Astrocyte of the spinal cord (primary cell): ENCODE measurements at regions not wholly inside any gene's neighbourhood (a gene's known extent, or its start where the extent isn't known, plus 50 kb on each side); places are given as distances from the start of the nearest gene placed in this dataset.

Source experiments
- DNase-seq: peaks from one replicate; pipeline ENCODE4 v3.0.0; 2011; ENCODE audit warnings: low read depth, low spot score
- H3K4me3 ChIP-seq: 2 replicates; pipeline ENCODE4 v1.5.1; 2011; ENCODE audit warnings: low read depth, mild to moderate bottlenecking, low read length, moderate library complexity
- in situ Hi-C: cut with HindIII; loops from 2 replicates; pipeline ENCODE4 v1.10.0; 2017; ENCODE audit warnings: low sequenced_read_pairs
- TF ChIP-seq, protein P1 (sequence below): IDR thresholded peaks from 2 replicates; pipeline ENCODE4 v1.5.1; 2012; ENCODE audit warnings: low read depth, mild to moderate bottlenecking, low read length, inconsistent platforms

DNA sequence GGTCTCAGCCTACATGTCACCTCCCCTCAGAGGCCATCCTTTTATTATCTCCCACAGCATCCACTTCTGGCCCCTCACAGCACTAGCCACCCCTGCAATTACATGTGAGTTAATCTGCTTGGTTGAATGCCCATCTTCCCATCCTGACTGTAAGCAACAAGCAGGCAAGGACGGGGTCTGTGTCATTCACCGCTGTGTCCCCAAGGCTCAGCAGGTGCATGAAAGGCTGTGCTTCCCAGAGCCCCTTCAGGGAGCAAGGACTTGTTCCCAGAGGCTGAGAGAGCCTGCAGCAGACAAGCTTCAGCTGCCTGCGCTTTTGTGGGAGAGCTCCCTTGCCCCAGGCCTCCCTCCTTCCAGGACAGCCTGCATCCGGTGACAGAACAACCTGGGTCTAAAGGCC is 172.7 kb upstream of the GSC start:
- H3K4me3 ChIP-seq: no peak overlapping the region
- in situ Hi-C loops: no loop called here
- DNase-seq: no peak
- TF ChIP-seq, protein P1, sequence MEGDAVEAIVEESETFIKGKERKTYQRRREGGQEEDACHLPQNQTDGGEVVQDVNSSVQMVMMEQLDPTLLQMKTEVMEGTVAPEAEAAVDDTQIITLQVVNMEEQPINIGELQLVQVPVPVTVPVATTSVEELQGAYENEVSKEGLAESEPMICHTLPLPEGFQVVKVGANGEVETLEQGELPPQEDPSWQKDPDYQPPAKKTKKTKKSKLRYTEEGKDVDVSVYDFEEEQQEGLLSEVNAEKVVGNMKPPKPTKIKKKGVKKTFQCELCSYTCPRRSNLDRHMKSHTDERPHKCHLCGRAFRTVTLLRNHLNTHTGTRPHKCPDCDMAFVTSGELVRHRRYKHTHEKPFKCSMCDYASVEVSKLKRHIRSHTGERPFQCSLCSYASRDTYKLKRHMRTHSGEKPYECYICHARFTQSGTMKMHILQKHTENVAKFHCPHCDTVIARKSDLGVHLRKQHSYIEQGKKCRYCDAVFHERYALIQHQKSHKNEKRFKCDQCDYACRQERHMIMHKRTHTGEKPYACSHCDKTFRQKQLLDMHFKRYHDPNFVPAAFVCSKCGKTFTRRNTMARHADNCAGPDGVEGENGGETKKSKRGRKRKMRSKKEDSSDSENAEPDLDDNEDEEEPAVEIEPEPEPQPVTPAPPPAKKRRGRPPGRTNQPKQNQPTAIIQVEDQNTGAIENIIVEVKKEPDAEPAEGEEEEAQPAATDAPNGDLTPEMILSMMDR: no peak

DNA sequence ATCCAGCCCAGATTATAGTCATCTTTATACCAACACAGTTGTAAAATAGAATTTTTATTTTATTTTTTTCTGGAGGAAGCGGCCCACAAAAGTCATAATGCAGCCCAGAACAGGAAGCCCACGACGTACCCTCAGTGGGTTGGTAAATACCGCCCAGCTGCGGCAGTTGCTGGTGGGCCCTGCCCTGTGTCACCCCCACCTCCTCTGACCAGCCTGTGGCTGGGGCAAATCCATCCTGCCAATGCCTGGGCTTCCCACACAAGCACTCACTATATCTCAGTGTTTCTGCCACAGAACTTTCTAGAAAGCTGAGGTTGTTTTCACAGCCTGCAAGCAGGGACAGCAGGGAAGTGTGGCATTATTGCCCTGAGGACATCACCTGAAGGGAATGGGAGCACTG is 171.4 kb upstream of the GSC start:
- no peak overlapping the region for H3K4me3 ChIP-seq
- DNase-seq: no peak
- in situ Hi-C loops: no loop called here
- TF ChIP-seq, protein P1: no peak

DNA sequence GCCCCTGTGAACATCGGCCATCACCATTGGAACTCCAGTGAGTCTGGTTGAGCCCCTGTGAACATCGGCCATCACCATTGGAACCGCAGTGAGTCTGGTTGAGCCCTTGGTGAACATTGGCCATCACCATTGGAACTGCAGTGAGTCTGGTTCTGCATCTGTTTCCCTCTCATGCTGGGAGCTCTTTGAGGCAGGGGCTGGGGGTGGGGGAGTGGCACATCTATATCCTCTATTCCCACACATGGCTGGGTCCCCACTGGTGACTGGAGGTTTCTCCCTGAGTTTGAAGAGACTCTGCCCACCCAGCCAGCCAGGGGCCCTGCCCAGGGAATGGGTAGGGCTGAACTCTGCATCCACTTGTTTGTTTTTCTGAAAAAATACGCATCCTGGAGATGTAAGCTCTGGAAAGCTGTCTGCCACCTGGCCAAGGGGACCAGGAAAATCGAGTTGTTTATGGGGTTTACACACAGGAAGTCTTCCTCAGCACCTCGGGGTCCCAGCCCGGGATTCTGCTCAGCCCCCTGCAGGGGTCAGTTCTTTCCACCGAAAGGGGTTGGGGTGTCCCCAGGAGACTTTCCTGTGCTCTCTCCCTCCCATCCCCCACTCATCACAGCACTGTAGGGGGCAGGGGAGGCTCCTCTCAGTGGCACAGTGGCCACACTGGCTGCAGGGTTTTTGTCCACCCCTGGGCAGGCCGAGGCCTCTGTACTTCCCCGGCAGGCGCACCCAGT is 170.5 kb upstream of the GSC start:
- DNase-seq: no peak
- TF ChIP-seq, protein P1: no peak
- no peak overlapping the region for H3K4me3 ChIP-seq
- in situ Hi-C loops: no loop called here

DNA sequence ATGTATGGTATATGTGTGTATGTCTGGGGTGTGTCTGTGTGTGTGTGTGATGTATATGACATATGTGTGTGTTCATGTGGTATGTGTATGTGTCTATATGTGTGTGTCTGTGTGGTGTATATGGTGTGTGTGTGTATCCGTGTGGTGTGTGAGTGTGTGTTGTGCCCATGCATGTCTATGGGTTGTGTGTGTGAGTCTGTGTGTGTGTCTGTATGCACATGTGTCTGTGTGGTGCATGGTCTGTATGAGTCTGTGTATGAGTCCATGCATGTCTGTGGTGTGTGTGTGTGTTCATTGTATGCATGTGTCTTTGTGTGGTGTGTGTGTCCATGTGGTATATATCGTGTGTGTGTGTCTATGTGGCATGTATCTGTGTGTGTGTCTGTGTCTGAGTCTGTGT is 168.1 kb upstream of the GSC start:
- TF ChIP-seq, protein P1: no peak
- in situ Hi-C loops: no loop called here
- H3K4me3 ChIP-seq: no peak overlapping the region
- DNase-seq: no peak

DNA sequence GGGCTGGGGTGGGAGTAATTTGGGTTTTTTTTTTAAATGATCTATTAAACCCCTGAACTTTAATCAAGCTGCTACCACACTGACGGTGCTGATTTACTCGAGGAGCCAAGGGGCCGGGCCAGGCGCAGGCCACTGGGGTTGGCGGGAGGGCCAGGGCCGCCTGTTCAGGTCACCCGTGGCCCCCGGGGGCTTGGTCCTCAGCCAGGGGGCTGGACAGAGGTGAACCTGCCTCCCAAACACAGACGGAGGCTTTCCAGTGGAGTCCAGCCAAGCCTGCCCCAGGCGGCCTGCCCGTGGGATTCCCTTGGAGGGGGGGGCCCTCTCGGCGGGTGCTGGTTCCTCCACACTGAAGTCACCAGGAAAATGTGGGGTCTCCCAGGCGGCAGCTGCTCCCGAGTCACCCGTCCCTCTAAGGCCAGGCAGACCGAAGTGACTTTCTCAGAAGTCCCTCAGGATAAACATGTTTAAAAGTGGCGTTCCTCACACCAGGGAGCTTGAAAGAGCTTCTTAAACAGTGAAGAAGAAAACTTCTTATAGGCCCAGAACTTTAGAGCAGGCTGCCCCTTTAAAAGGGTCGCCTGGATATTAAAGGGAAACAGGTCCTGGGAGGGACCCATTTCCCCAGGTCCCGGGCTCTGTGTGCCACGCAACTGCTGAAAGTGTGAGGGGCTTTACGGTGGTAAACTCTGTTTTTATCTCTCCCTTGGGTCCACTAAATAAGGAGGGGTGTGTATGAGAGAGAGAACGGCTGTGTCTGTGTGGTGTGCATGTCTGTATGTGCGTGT is 167.2 kb upstream of the GSC start:
- H3K4me3 ChIP-seq: no peak overlapping the region

DNA sequence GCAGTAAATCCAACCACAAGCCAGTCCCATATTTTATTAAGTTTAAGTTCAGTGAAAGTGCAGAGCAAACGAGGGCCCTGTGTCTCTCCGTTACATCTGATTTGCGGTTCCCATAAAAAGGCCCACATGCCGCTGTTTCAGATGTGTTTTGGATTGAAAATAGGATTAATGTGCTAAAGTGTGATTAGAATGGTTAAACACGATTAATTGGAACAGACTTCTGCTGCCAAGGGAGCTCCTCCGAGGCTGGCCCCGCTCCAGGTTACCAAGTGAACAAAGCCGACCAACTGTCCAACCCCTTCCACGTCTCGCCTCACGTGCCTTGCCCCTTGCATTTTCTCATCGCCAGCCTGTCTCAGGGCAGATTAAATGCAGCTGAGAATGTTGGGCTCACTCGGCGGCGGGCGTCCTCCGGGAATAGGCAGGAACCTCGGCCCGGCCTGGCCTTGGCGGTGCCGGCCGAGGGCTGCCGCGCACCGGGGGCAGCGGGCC is 166.5 kb upstream of the GSC start:
- no peak overlapping the region for H3K4me3 ChIP-seq
- in situ Hi-C loops: no loop called here
- TF ChIP-seq, protein P1: no peak
- peak; percentile 17 for DNase-seq

More for the DNA sequence above, 167.2 kb upstream of the GSC start:
- TF ChIP-seq, protein P1: no peak
- peak; percentile 8 for DNase-seq
- in situ Hi-C loops: no loop called here
